ENCODE measurements at regions not wholly inside any gene's neighbourhood (a gene's known extent, or its start where the extent isn't known, plus 50 kb on each side); places are given as distances from the start of the nearest gene placed in this dataset.

- DNase-seq (ENCODE audit: low spot score in 2 of 2): no peak
- Mint-ChIP-seq H3K27ac (no peak overlapping the region), H3K36me3 (no peaks in the 10 kb centered on the region), H3K9me3 (no peaks in the 10 kb centered on the region)
- ATAC-seq: no peak
Observed at GRCh38 chr6:159445351-159445750, 247.7 kb downstream of the SOD2 start.

DNA sequence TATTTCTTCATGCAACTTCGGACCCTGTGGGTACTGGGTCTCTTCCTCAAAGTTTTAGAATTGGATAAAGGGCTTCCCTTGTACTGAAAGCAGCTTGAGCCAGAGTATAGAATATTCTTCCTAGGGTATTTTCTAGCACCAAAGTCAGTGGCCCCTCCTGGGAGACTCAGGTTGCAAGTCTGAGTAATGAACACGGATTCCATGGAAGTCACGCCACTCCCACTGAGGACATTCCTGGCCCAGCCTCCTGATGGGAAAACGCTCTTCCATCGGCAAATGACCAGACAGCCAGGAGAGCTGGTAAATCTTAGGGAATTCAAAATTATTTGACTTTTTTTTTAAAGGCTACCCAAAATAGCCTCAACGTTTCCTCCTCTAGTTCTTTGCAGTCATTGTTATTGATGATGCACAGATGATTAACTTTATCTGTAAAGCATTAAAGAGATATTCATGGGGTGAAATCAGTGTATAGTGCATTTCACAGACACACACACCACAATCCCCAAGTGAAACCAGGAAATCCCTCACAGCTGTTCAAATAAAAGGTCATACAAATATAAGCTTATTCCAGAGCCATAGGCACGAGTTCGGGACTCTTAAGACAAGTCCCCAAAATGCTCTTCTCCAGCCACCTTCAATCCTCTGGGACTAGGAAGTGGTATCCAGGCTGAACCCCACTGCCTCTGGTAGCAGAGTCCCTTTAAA is 248.8 kb downstream of the SOD2 start:
- DNase-seq (ENCODE audit: low spot score in 2 of 2): no peak
- no peak overlapping the region for H3K27ac Mint-ChIP-seq
- ATAC-seq: no peak
- H3K36me3 Mint-ChIP-seq: no peaks in the 10 kb centered on the region
- H3K9me3 Mint-ChIP-seq: no peaks in the 10 kb centered on the region

DNA sequence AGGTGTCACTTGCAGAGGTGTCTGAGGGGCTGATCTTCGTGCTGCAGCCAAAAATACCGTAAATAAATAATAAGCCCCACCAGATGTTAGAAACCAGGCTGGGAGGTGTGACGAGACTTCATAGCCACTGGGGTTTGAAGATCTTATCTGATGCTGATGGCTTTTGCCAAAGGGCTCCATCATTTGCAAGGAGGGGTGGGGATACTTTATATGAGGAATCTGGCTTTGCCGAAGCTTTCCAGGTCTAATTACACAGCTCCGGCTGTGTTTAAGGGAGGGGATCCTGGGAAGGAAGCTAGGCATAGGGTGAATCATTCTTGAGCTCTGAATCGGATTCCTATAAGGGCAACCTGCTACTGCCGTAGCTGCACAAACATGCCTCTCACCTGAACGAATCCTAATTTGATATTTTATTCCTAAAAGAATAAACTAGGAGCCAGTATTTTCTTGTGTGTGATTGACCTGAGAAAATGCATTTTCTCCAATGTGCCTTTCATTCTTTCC is 249.6 kb downstream of the SOD2 start:
- no peak overlapping the region for H3K27ac Mint-ChIP-seq
- ATAC-seq (no peak), DNase-seq (ENCODE audit: low spot score in 2 of 2) (no peak)
- no peaks in the 10 kb centered on the region for H3K36me3 Mint-ChIP-seq
- no peaks in the 10 kb centered on the region for H3K9me3 Mint-ChIP-seq

DNA sequence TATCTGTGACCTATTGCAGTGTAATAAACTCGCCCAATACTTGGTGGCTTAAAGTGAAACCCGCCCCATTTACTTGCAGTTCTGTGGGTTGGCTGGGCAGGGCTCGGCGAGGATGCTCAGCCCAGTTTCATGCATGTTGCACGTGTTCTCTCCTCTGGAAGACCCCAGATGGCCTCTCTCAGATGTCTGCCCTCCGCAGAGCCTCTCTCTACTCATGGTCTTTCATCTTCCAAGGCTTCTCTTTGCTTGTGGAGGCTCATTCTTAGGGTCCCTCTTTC is 251.4 kb downstream of the SOD2 start:
- Mint-ChIP-seq H3K36me3 (no peaks in the 10 kb centered on the region), H3K9me3 (no peaks in the 10 kb centered on the region), H3K27ac (no peak overlapping the region)
- ATAC-seq (no peak), DNase-seq (ENCODE audit: low spot score in 2 of 2) (no peak)

DNA sequence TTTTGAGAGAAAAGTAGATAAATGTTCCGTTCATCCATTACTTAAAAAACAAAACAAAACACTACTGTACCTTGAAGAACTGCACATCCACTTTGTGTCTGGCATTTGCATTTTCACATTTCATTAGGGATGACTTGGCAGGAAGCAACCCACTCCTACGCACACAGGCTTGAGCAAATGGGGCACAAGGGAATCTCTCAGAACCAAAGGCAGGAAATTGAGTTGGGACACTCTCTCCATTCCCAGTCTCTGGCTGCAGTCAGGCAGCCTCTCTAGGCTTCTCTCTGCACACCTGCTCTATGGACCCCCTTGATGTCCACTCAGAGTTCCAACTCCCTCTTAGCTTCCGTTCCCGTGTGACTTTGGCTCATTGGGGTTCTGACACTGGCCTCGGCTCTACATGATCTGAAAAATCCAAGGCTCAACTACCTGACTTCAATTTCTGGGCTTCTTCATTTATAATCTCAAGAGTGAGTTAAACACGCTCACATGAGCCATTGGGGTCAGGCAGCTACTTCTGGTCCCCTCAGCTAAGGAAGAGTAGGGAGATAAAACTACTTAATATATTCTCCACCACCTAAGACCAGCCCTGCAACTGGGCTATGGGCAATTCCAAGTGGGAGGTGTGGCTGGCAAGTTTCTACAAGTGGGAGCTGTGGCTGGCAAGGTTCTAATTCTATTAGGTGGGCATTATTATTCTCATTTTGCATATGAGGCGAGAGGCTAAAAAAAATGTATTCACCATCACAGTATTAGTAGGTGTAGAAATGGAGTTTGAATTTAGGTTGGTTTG is 251.9 kb downstream of the SOD2 start:
- ATAC-seq: no peak
- Mint-ChIP-seq H3K9me3 (no peaks in the 10 kb centered on the region), H3K27ac (no peak overlapping the region), H3K36me3 (no peaks in the 10 kb centered on the region)
- DNase-seq (ENCODE audit: low spot score in 2 of 2): no peak

DNA sequence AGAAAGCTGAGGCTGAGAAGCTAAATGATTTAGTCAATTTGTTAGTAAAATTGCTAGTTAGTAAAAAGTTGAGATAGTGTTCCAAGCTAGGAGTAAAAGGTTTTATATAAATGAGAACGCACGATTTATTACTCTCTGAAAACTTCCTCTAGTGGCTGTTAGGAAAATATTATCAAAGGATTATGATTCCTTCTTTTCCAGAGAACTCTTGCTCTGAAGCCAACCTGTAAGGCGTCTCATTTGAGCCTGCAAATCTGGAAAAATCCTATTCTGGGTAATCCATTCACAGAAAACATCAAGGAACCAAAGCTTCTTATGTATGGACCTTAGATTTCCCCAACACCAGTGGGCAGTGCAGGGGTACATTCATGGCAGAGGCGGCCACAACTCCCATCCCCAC is 252.7 kb downstream of the SOD2 start:
- H3K9me3 Mint-ChIP-seq: no peaks in the 10 kb centered on the region
- no peak overlapping the region for H3K27ac Mint-ChIP-seq
- H3K36me3 Mint-ChIP-seq: no peaks in the 10 kb centered on the region
- DNase-seq (ENCODE audit: low spot score in 2 of 2): no peak
- ATAC-seq: no peak

DNA sequence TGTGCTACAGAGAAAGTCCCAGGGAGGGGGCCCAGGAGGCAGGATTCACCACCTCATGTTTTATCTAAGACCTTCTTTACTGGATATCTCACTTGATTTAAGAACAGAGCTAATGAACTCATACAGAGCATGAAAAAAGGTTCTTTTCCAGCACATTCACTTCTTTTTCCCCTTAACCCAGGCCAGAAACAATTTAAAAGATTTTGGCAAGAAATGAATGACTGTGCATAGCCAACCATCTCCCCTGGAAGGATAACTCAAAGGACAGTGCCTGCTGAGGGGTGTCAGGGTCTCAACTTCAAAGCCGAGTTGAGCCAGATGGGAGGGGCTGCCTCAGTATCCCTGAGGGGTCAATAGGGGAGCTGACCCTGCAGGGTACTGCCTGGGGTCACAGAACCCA is 253.4 kb downstream of the SOD2 start:
- no peaks in the 10 kb centered on the region for H3K36me3 Mint-ChIP-seq
- ATAC-seq (no peak), DNase-seq (ENCODE audit: low spot score in 2 of 2) (no peak)
- no peak overlapping the region for H3K27ac Mint-ChIP-seq
- H3K9me3 Mint-ChIP-seq: peaks cover 4 to 5% of the 10 kb centered on the region in 2 donors

- Mint-ChIP-seq H3K9me3 (peaks cover 12% of the 10 kb centered on the region in 2 donors), H3K27ac (no peak overlapping the region), H3K36me3 (peaks cover 0 to 7% of the 10 kb centered on the region in 2 donors)
- ATAC-seq (no peak), DNase-seq (ENCODE audit: low spot score in 2 of 2) (no peak)
Observed at GRCh38 chr6:159438106-159438505, 254.9 kb downstream of the SOD2 start.

DNA sequence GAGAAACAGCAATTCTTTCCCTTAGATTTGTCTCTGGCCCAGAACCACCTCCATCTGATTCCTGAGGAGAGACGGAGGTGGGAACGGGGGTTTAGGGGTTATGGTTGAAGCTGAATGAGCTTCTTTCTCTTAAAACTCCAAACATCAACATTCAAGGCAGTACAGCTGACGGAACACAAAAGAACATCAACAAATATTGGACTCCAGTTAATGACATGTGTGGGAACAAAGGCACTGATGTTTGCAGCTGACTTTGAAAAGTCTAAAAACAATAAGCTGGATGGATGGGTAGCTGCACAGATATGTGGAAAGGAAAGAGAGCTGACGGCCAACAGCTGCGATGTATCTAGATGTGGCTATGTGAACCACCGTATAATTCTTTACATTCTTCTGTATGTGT is 256.5 kb downstream of the SOD2 start:
- Mint-ChIP-seq H3K9me3 (peaks cover 12 to 15% of the 10 kb centered on the region in 2 donors), H3K27ac (no peak overlapping the region), H3K36me3 (peaks cover 0 to 7% of the 10 kb centered on the region in 2 donors)
- ATAC-seq (no peak), DNase-seq (ENCODE audit: low spot score in 2 of 2) (no peak)

GRCh38 chr6:159435701-159436100 is 257.3 kb downstream of the SOD2 start:
- Mint-ChIP-seq H3K9me3 (peaks cover 12 to 17% of the 10 kb centered on the region in 2 donors), H3K36me3 (peaks cover 0 to 7% of the 10 kb centered on the region in 2 donors), H3K27ac (no peak overlapping the region)
- no peak for DNase-seq (ENCODE audit: low spot score in 2 of 2)
- no peak for ATAC-seq

- ATAC-seq (no peak), DNase-seq (ENCODE audit: low spot score in 2 of 2) (no peak)
- H3K27ac Mint-ChIP-seq: no peak overlapping the region
- peaks cover 0 to 7% of the 10 kb centered on the region in 2 donors for H3K36me3 Mint-ChIP-seq
- peaks cover 12 to 17% of the 10 kb centered on the region in 2 donors for H3K9me3 Mint-ChIP-seq
Observed at GRCh38 chr6:159434410-159434809, 258.6 kb downstream of the SOD2 start.

- H3K27ac Mint-ChIP-seq: no peak overlapping the region
- ATAC-seq (no peak), DNase-seq (ENCODE audit: low spot score in 2 of 2) (no peak)
- peaks cover 0 to 7% of the 10 kb centered on the region in 2 donors for H3K36me3 Mint-ChIP-seq
- peaks cover 12 to 17% of the 10 kb centered on the region in 2 donors for H3K9me3 Mint-ChIP-seq
Observed at GRCh38 chr6:159433550-159433949, 259.5 kb downstream of the SOD2 start.

GRCh38 chr6:159431750-159432149 is 261.3 kb downstream of the SOD2 start:
- Mint-ChIP-seq H3K27ac (no peak overlapping the region), H3K9me3 (peaks cover 12 to 17% of the 10 kb centered on the region in 2 donors), H3K36me3 (peaks cover 0 to 7% of the 10 kb centered on the region in 2 donors)
- DNase-seq (ENCODE audit: low spot score in 2 of 2) (no peak), ATAC-seq (no peak)

DNA sequence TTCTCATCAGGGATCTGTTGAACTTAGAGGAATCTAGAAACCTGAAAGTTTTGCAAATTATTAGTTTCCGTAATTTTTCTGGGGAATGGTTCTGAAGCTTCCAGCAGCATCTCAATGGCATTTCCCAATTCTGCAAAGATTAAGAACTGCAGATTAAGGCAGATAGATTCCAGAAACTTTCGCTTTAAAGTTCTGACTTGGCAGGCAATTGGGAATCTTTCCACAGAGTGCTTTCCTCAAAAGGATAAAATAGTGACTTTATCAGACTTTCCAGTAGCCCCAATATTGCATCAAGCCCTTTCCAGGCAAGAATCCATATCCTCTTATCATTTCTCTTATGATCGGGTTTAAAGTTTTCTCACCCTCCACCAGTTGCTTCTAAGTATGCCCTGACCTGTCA is 261.1 kb downstream of the FNDC1 start:
- peaks cover 0 to 7% of the 10 kb centered on the region in 2 donors for H3K36me3 Mint-ChIP-seq
- ATAC-seq: no peak
- no peak overlapping the region for H3K27ac Mint-ChIP-seq
- peaks cover 12 to 17% of the 10 kb centered on the region in 2 donors for H3K9me3 Mint-ChIP-seq
- DNase-seq (ENCODE audit: low spot score in 2 of 2): no peak

GRCh38 chr6:159429433-159429832 is 260.2 kb downstream of the FNDC1 start:
- H3K27ac Mint-ChIP-seq: no peak overlapping the region
- H3K36me3 Mint-ChIP-seq: peaks cover 0 to 7% of the 10 kb centered on the region in 2 donors
- H3K9me3 Mint-ChIP-seq: peaks cover 7 to 12% of the 10 kb centered on the region in 2 donors
- DNase-seq (ENCODE audit: low spot score in 2 of 2) (no peak), ATAC-seq (peak in 1 of 2 donors; percentile 43)

- DNase-seq (ENCODE audit: low spot score in 2 of 2) (no peak), ATAC-seq (no peak)
- H3K27ac Mint-ChIP-seq: no peak overlapping the region
- H3K36me3 Mint-ChIP-seq: no peaks in the 10 kb centered on the region
- H3K9me3 Mint-ChIP-seq: peaks cover 0 to 5% of the 10 kb centered on the region in 2 donors
Observed at GRCh38 chr6:159427771-159428170, 258.6 kb downstream of the FNDC1 start.

DNA sequence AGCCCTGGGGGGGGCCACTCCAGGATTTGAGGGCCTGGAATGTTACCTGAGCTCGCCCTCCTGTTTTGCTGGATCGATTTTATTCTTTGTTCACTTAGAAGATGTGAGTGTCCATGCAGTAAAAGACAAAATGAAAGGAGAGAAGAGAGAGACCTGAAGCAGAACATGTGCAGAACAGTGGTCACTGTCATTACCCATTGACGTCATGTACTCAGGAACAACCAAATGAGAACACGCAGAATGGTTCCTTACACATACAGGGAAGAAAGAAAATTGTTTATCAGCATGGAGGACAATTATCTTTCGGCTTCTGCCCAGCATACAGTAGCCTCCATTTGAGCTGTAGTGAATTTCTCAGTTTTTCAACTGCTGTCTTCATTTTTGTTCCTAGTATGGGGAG is 258.1 kb downstream of the FNDC1 start:
- DNase-seq (ENCODE audit: low spot score in 2 of 2) (no peak), ATAC-seq (no peak)
- H3K27ac Mint-ChIP-seq: no peak overlapping the region
- H3K9me3 Mint-ChIP-seq: peaks cover 0 to 5% of the 10 kb centered on the region in 2 donors
- H3K36me3 Mint-ChIP-seq: no peaks in the 10 kb centered on the region

DNA sequence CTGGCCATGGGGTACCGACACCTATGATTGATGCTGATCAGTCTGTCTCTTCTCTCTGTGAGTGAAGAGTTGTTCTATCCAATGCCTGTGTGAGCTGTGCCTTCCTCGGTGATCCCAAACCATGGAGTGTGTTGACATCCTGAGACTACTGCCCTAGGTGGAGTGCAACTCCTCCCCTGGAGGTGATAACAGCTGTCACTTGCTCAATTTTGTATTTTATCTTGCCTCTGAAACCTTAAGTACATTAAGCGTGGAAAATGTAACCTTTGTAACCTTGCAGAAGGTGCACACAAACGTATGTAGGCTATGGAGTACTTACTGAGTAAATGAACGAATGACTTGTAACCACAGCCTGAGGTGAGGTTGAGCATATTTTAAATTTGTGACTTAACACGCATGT is 256.2 kb downstream of the FNDC1 start:
- DNase-seq (ENCODE audit: low spot score in 2 of 2) (no peak), ATAC-seq (no peak)
- no peaks in the 10 kb centered on the region for H3K9me3 Mint-ChIP-seq
- H3K36me3 Mint-ChIP-seq: no peaks in the 10 kb centered on the region
- no peak overlapping the region for H3K27ac Mint-ChIP-seq
